HL-60 (cell line): ENCODE measurements at regions not wholly inside any gene's neighbourhood (a gene's known extent, or its start where the extent isn't known, plus 50 kb on each side); places are given as distances from the start of the nearest gene placed in this dataset.

Source experiments
- DNase-seq, 2 experiments: peaks; one replicate each; pipeline ENCODE4 v3.0.0-alpha.2; 2010 to 2020; ENCODE audit warnings: low read depth in 1 of 2, low spot score in 1 of 2
- H3K27ac ChIP-seq: fragments of 250-450 bp; sonication (Bioruptor Pico); replicated peaks from 2 replicates; pipeline ENCODE4 v1.5.1; 2020; ENCODE audit warnings: mild to moderate bottlenecking, moderate library complexity
- H3K27me3 ChIP-seq: fragments of 250-450 bp; sonication (Bioruptor Pico); 2 replicates; pipeline ENCODE4 v1.5.1; 2021; ENCODE audit warnings: mild to moderate bottlenecking, moderate library complexity; ENCODE audit not compliant: insufficient read depth, poor library complexity, severe bottlenecking
- H3K4me3 ChIP-seq: replicated peaks from 2 replicates; pipeline ENCODE4 v1.5.1; 2011; ENCODE audit warnings: mild to moderate bottlenecking, control low read depth, low read length; ENCODE audit not compliant: insufficient read depth
- GABPA ChIP-seq: IDR thresholded peaks from 2 replicates; pipeline ENCODE4 v1.6.1; 2012; ENCODE audit warnings: low read depth
- POLR2AphosphoS5 ChIP-seq: IDR thresholded peaks from 2 replicates; pipeline ENCODE4 v1.6.1; 2012; ENCODE audit warnings: low read depth
- SPI1 ChIP-seq: IDR thresholded peaks from 2 replicates; pipeline ENCODE4 v1.6.1; 2012; ENCODE audit warnings: low read depth, mild to moderate bottlenecking, borderline replicate concordance
- TF ChIP-seq, protein P1 (sequence below): IDR thresholded peaks from 2 replicates; pipeline ENCODE4 v1.6.1; 2012; ENCODE audit warnings: low read depth; ENCODE audit not compliant: insufficient replicate concordance
- TF ChIP-seq, protein P2 (sequence below): IDR thresholded peaks from one replicate; pipeline ENCODE4 v1.5.1; 2011; ENCODE audit warnings: low read length, control low read depth, inconsistent platforms; ENCODE audit not compliant: insufficient read depth

DNA sequence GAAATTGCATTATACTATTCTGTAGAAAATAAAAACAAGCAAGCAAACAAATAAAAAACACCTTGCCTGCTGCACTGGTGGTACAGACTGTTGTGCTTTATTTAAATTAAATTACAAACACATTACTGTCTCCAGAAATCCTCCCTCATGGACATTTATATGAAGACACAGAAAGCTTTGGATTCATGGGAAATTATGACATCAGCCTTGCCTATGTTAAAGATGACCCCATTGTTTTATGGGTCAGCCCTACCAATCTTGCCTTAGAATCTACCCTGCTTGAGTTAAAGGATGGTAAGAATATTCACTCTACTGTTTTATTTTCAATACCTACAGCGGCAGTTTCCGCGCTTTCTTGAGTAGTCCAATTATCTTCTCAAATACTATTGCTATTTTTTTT lies 1379.9 kb downstream of the TECRL start:
- H3K4me3 ChIP-seq = no peak overlapping the region
- H3K27ac ChIP-seq = no peak overlapping the region
- no peaks in the 10 kb centered on the region for H3K27me3 ChIP-seq
- DNase-seq = no peak
- TF ChIP-seq SPI1 = no peak

DNA sequence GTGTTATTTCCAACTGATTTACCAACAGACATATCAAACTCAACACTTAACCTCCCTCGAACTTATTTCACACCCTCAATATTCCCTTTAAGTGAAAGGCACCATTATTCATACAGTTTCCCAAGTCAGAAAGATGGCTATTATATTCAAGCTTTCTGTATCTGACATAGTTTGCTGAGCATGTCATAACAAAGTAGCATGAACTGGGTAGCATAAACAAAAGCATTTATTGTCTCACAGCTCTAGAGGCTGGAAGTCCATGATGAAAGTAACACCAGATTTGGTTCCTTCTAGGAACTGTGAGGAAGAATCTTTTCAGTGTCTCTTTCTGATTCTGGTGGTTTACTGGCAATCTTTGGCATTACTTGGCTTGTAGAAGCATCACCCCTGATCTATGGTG lies 1388.6 kb downstream of the TECRL start:
- TF ChIP-seq SPI1 (no peak), GABPA (no peak), POLR2AphosphoS5 (no peak)
- TF ChIP-seq, protein P1, sequence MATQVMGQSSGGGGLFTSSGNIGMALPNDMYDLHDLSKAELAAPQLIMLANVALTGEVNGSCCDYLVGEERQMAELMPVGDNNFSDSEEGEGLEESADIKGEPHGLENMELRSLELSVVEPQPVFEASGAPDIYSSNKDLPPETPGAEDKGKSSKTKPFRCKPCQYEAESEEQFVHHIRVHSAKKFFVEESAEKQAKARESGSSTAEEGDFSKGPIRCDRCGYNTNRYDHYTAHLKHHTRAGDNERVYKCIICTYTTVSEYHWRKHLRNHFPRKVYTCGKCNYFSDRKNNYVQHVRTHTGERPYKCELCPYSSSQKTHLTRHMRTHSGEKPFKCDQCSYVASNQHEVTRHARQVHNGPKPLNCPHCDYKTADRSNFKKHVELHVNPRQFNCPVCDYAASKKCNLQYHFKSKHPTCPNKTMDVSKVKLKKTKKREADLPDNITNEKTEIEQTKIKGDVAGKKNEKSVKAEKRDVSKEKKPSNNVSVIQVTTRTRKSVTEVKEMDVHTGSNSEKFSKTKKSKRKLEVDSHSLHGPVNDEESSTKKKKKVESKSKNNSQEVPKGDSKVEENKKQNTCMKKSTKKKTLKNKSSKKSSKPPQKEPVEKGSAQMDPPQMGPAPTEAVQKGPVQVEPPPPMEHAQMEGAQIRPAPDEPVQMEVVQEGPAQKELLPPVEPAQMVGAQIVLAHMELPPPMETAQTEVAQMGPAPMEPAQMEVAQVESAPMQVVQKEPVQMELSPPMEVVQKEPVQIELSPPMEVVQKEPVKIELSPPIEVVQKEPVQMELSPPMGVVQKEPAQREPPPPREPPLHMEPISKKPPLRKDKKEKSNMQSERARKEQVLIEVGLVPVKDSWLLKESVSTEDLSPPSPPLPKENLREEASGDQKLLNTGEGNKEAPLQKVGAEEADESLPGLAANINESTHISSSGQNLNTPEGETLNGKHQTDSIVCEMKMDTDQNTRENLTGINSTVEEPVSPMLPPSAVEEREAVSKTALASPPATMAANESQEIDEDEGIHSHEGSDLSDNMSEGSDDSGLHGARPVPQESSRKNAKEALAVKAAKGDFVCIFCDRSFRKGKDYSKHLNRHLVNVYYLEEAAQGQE = no peak
- TF ChIP-seq, protein P2, sequence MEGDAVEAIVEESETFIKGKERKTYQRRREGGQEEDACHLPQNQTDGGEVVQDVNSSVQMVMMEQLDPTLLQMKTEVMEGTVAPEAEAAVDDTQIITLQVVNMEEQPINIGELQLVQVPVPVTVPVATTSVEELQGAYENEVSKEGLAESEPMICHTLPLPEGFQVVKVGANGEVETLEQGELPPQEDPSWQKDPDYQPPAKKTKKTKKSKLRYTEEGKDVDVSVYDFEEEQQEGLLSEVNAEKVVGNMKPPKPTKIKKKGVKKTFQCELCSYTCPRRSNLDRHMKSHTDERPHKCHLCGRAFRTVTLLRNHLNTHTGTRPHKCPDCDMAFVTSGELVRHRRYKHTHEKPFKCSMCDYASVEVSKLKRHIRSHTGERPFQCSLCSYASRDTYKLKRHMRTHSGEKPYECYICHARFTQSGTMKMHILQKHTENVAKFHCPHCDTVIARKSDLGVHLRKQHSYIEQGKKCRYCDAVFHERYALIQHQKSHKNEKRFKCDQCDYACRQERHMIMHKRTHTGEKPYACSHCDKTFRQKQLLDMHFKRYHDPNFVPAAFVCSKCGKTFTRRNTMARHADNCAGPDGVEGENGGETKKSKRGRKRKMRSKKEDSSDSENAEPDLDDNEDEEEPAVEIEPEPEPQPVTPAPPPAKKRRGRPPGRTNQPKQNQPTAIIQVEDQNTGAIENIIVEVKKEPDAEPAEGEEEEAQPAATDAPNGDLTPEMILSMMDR = no peak
- Histone ChIP-seq H3K27ac (no peak overlapping the region), H3K4me3 (no peak overlapping the region), H3K27me3 (no peaks in the 10 kb centered on the region)
- DNase-seq = no peak

GRCh38 chr4:63017300-63017699 lies 1392.0 kb downstream of the TECRL start:
- TF ChIP-seq, protein P1 = no peak
- TF ChIP-seq, protein P2 = no peak
- TF ChIP-seq SPI1 (no peak), GABPA (no peak), POLR2AphosphoS5 (no peak)
- Histone ChIP-seq H3K27me3 (no peaks in the 10 kb centered on the region), H3K4me3 (no peak overlapping the region), H3K27ac (no peak overlapping the region)
- no peak for DNase-seq

DNA sequence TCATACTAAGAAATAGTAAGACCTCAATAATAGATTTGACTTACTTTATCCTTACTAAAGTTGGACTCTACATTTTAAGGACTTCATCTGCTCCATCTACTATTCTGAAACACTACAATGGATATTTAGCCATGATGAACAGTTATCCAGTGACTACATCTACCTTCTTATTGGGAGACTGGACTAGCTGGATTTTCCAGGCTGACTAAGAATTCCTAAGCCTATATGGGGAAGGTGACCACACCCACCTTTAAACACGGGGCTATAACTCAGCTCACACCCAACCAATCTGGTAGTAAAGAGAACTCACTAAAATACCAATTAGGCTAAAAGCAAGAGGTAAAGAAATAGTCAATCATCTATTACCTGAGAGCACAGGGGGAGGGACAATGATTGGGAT lies 1438.4 kb downstream of the TECRL start:
- TF ChIP-seq POLR2AphosphoS5 = no peak
- no peaks in the 10 kb centered on the region for H3K27me3 ChIP-seq
- no peak for DNase-seq
- no peak overlapping the region for H3K4me3 ChIP-seq
- H3K27ac ChIP-seq = no peak overlapping the region

DNA sequence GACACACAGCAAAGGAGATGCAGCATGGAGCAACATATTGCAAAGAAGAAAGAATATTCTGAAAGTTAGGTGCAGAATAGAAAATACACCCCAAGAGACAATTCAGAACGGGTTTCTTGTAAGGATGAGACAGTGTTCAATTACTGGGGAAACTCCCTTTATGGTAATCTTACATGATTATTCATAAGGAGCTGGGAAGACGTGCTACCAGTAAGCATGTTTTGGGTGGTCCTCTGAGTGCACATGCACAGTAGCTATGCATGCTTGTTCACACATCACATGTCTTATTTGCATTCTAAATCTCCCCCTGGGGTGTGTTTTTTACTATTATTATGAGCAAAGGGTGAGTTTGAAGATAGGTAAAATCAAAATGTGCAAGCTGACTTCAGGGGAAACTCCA lies 1448.8 kb downstream of the TECRL start:
- DNase-seq = no peak
- no peak for TF ChIP-seq POLR2AphosphoS5
- TF ChIP-seq GABPA = no peak
- no peak for TF ChIP-seq SPI1
- TF ChIP-seq, protein P2 = no peak
- TF ChIP-seq, protein P1 = no peak
- Histone ChIP-seq H3K4me3 (no peak overlapping the region), H3K27ac (no peak overlapping the region), H3K27me3 (no peaks in the 10 kb centered on the region)
